ENCODE measurements at regions not wholly inside any gene's neighbourhood (a gene's known extent, or its start where the extent isn't known, plus 50 kb on each side); places are given as distances from the start of the nearest gene placed in this dataset.

GRCh38 chr5:130280528-130281217 is 376.4 kb downstream of the CHSY3 start:
- TF ChIP-seq, protein P1, sequence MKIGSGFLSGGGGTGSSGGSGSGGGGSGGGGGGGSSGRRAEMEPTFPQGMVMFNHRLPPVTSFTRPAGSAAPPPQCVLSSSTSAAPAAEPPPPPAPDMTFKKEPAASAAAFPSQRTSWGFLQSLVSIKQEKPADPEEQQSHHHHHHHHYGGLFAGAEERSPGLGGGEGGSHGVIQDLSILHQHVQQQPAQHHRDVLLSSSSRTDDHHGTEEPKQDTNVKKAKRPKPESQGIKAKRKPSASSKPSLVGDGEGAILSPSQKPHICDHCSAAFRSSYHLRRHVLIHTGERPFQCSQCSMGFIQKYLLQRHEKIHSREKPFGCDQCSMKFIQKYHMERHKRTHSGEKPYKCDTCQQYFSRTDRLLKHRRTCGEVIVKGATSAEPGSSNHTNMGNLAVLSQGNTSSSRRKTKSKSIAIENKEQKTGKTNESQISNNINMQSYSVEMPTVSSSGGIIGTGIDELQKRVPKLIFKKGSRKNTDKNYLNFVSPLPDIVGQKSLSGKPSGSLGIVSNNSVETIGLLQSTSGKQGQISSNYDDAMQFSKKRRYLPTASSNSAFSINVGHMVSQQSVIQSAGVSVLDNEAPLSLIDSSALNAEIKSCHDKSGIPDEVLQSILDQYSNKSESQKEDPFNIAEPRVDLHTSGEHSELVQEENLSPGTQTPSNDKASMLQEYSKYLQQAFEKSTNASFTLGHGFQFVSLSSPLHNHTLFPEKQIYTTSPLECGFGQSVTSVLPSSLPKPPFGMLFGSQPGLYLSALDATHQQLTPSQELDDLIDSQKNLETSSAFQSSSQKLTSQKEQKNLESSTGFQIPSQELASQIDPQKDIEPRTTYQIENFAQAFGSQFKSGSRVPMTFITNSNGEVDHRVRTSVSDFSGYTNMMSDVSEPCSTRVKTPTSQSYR (CRISPR knock-in tag; IDR thresholded peaks at IDR 0.05), result no peak
- TF ChIP-seq ZNF671 (CRISPR knock-in tag; IDR thresholded peaks at IDR 0.05), result no peak
- no peak for TF ChIP-seq ETV6 (CRISPR knock-in tag; IDR thresholded peaks at IDR 0.05)
- TF ChIP-seq, protein P2, sequence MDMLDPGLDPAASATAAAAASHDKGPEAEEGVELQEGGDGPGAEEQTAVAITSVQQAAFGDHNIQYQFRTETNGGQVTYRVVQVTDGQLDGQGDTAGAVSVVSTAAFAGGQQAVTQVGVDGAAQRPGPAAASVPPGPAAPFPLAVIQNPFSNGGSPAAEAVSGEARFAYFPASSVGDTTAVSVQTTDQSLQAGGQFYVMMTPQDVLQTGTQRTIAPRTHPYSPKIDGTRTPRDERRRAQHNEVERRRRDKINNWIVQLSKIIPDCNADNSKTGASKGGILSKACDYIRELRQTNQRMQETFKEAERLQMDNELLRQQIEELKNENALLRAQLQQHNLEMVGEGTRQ (CRISPR knock-in tag; IDR thresholded peaks at IDR 0.05), result no peak
- TF ChIP-seq ATF6 (CRISPR knock-in tag; IDR thresholded peaks at IDR 0.05), result no peak
- no peak for TF ChIP-seq MAX (CRISPR knock-in tag; IDR thresholded peaks at IDR 0.05)
- TF ChIP-seq ZNF263 (CRISPR knock-in tag; IDR thresholded peaks at IDR 0.05; ENCODE audit: low read depth), result no peak
- no peak for TF ChIP-seq ZNF425 (CRISPR knock-in tag; conservative IDR thresholded peaks at IDR 0.05)
- TF ChIP-seq, protein P3, sequence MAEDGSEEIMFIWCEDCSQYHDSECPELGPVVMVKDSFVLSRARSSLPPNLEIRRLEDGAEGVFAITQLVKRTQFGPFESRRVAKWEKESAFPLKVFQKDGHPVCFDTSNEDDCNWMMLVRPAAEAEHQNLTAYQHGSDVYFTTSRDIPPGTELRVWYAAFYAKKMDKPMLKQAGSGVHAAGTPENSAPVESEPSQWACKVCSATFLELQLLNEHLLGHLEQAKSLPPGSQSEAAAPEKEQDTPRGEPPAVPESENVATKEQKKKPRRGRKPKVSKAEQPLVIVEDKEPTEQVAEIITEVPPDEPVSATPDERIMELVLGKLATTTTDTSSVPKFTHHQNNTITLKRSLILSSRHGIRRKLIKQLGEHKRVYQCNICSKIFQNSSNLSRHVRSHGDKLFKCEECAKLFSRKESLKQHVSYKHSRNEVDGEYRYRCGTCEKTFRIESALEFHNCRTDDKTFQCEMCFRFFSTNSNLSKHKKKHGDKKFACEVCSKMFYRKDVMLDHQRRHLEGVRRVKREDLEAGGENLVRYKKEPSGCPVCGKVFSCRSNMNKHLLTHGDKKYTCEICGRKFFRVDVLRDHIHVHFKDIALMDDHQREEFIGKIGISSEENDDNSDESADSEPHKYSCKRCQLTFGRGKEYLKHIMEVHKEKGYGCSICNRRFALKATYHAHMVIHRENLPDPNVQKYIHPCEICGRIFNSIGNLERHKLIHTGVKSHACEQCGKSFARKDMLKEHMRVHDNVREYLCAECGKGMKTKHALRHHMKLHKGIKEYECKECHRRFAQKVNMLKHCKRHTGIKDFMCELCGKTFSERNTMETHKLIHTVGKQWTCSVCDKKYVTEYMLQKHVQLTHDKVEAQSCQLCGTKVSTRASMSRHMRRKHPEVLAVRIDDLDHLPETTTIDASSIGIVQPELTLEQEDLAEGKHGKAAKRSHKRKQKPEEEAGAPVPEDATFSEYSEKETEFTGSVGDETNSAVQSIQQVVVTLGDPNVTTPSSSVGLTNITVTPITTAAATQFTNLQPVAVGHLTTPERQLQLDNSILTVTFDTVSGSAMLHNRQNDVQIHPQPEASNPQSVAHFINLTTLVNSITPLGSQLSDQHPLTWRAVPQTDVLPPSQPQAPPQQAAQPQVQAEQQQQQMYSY (CRISPR knock-in tag; IDR thresholded peaks at IDR 0.05), result no peak
- TF ChIP-seq FOXK1 (CRISPR knock-in tag; IDR thresholded peaks at IDR 0.05), result no peak
- TF ChIP-seq IRF2 (CRISPR knock-in tag; IDR thresholded peaks at IDR 0.05; ENCODE audit: borderline replicate concordance, low read depth), result no peak
- TF ChIP-seq MYBL2 (CRISPR knock-in tag; IDR thresholded peaks at IDR 0.05), result no peak
- TF ChIP-seq E2F4 (CRISPR knock-in tag; IDR thresholded peaks at IDR 0.05; ENCODE audit: borderline replicate concordance, low read depth), result no peak
- TF ChIP-seq USF1 (CRISPR knock-in tag; IDR thresholded peaks at IDR 0.05), result no peak
- TF ChIP-seq RELA (CRISPR knock-in tag; IDR thresholded peaks at IDR 0.05; ENCODE audit: borderline replicate concordance), result no peak
- no peak for TF ChIP-seq CREB1 (CRISPR knock-in tag; IDR thresholded peaks at IDR 0.05)
- ATAC-seq (no peak), DNase-seq (ENCODE audit: low spot score) (no peak)
- CTCF ChIA-PET, result no interaction called here
- H3K27ac Mint-ChIP-seq, result no peak overlapping the region
- no peaks in the 10 kb centered on the region for H3K36me3 Mint-ChIP-seq
- H3K9me3 Mint-ChIP-seq, result peaks cover 4% of the 10 kb centered on the region; the same call in 1 of the 2 replicates
- peaks cover 55% of the 10 kb centered on the region for H3K27me3 Mint-ChIP-seq (ENCODE audit: low read depth)
- POLR2A ChIA-PET, result no interaction called here
- no peak overlapping the region for H3K4me3 Mint-ChIP-seq
- no peaks in the 10 kb centered on the region for H3K4me1 Mint-ChIP-seq
